Heart right ventricle (tissue), 16 donors: ENCODE measurements at regions not wholly inside any gene's neighbourhood (a gene's known extent, or its start where the extent isn't known, plus 50 kb on each side); places are given as distances from the start of the nearest gene placed in this dataset.

Experiments used
- ATAC-seq, 8 donors: fragments of 200-7000 bp; cut with Tn5 transposase; one replicate each; pipeline ENCODE4 v1.9.1; 2020; ENCODE audit warnings: mild to moderate bottlenecking in 8 of 8, moderate library complexity in 8 of 8, moderate number of reproducible peaks in 1 of 8
- DNase-seq, 2 donors: peaks; one replicate each; pipeline ENCODE4 v3.0.0-alpha.2; 2020
- H3K27ac ChIP-seq, 10 donors: fragments of 200-600 bp; sonication (generic) in 2 of 10; one replicate each; pipeline versions ENCODE4 v1.5.0 to v1.8.0; 2020 to 2022; ENCODE audit warnings: mild to moderate bottlenecking in 3 of 10
- H3K27me3 ChIP-seq, 7 donors: fragments of 200-600 bp; one replicate each; pipeline ENCODE4 v1.8.0; 2021 to 2022; ENCODE audit warnings: mild to moderate bottlenecking in 2 of 7
- H3K36me3 ChIP-seq, 9 donors: fragments of 200-600 bp; sonication (generic) in 1 of 9; one replicate each; pipeline versions ENCODE4 v1.5.0 to v1.8.0; 2020 to 2022; ENCODE audit warnings: mild to moderate bottlenecking in 2 of 9
- H3K4me1 ChIP-seq, 9 donors: fragments of 200-600 bp; sonication (generic) in 1 of 9; one replicate each; pipeline versions ENCODE4 v1.5.0 to v1.8.0; 2020 to 2022; ENCODE audit warnings: mild to moderate bottlenecking in 4 of 9
- H3K4me3 ChIP-seq, 10 donors: fragments of 200-600 bp; sonication (generic) in 2 of 10; one replicate each; pipeline versions ENCODE4 v1.5.0 to v1.8.0; 2020 to 2022; ENCODE audit warnings: mild to moderate bottlenecking in 7 of 10, moderate library complexity in 2 of 10
- H3K9me3 ChIP-seq, 11 donors: fragments of 200-600 bp in 10 of 11; sonication (generic) in 2 of 11; one replicate each; pipeline versions ENCODE4 v1.5.0 to v1.8.0; 2013 to 2022; ENCODE audit warnings: mild to moderate bottlenecking in 2 of 11, control low read depth in 1 of 11, moderate library complexity in 1 of 11
- CTCF ChIP-seq, 9 donors: fragments of 200-600 bp; sonication (generic) in 2 of 9; IDR thresholded peaks; one replicate each; pipeline versions ENCODE4 v1.5.0 to v1.8.0; 2021 to 2022; ENCODE audit warnings: antibody characterized with exemption in 9 of 9, mild to moderate bottlenecking in 5 of 9, moderate library complexity in 1 of 9
- WGBS, 2 donors: extraction: QIAGEN DNeasy Blood & Tissue Kit; methylation state at CpG; one replicate each; pipeline ENCODE4 v1.1.7; 2013; ENCODE audit warnings: inconsistent platforms in 1 of 2; 5-methylcytosine and 5-hydroxymethylcytosine counted together
- intact Hi-C, 10 donors: fragments of 100-400 bp; cut with DNase I; formaldehyde crosslinking; loops; one replicate each; pipeline versions ENCODE4 v1.11.1 to v1.14.2; 2022
- donor health status: Arrhythmogenic right ventricular cardiomyopathy.
- donor health status: ischemic (EF 13 %, LVEDD 7.1; RV severe dilation, severe dysfunction).
- donor health status: healthy with polysubstance abuse.
- donor health status: DM: no; HTN: yes; CAD: no.
- donor health status: DM: no; HTN: no; CAD: no.
- donor health status: ischemic (EF 25% LVEDD 6.9; RV normal size, moderate dysfunction).
- donor health status: ischemic (EF 25% LVEDD 5.7; RV mildly dilated, moderate dysfunction).
- donor health status: healthy.
- donor health status: DM: yes; HTN: yes; CAD: no.
- donor health status: Ischemic cardiomyopathy.
- donor health status: ischemic (EF 35%, LVEDD 5.7; RV mildly dilated, moderate dysfunction).
- donor health status: nonischemic (EF 11% LVEDD 7.7; RV severe dilation, severe dysfunction).
- donor health status: DM: yes; HTN: yes; CAD: no.
- donor health status: PGD.
- donor health status: ischemic (EF 29% LVEDD 5.4; RV normal size, mild dysfunction).
- donor health status: nonischemic (EF 23%, LVEDD 6.1; RV moderate dilation, normal function).

- ATAC-seq (no peak), DNase-seq (no peak)
- intact Hi-C loops = no loop called here
- H3K4me3 ChIP-seq = no peak overlapping the region
- no peaks in the 10 kb centered on the region for H3K36me3 ChIP-seq
- no peak for TF ChIP-seq CTCF (IDR thresholded peaks at IDR 0.05)
- peak overlapping the region in 1 of 10 donors; percentile 67 for H3K27ac ChIP-seq
- H3K27me3 ChIP-seq = peaks cover 0 to 3% (median 0%) of the 10 kb centered on the region in 7 donors
- 92 to 98% methylated on average over 3 of the region's 3 CpGs for WGBS, 2 donors
- H3K9me3 ChIP-seq = peaks cover 0 to 3% (median 0%) of the 10 kb centered on the region in 11 donors
- peaks cover 0 to 47% (median 4%) of the 10 kb centered on the region in 9 donors for H3K4me1 ChIP-seq
Measured at GRCh38 chr12:94832105-94832504, 171.4 kb downstream of the NDUFA12 start.

GRCh38 chr12:94831081-94831751, 172.3 kb downstream of the NDUFA12 start:
- no peak overlapping the region for H3K4me3 ChIP-seq
- DNase-seq (peak in 1 of 2 donors; percentile 11), ATAC-seq (peak in 4 of 8 donors; percentile 22 to 42 (median 28))
- 75 to 82% methylated on average over 9 of the region's 9 CpGs for WGBS, 2 donors
- peak overlapping the region in 1 of 10 donors; percentile 67 for H3K27ac ChIP-seq
- H3K9me3 ChIP-seq = no peaks in the 10 kb centered on the region
- no peak for TF ChIP-seq CTCF (IDR thresholded peaks at IDR 0.05)
- H3K27me3 ChIP-seq = peaks cover 0 to 3% (median 0%) of the 10 kb centered on the region in 7 donors
- intact Hi-C loops = no loop called here
- no peaks in the 10 kb centered on the region for H3K36me3 ChIP-seq
- H3K4me1 ChIP-seq = peaks cover 0 to 47% (median 4%) of the 10 kb centered on the region in 9 donors

- intact Hi-C loops = no loop called here
- no peak for TF ChIP-seq CTCF (IDR thresholded peaks at IDR 0.05)
- H3K9me3 ChIP-seq = no peaks in the 10 kb centered on the region
- H3K4me1 ChIP-seq = peaks cover 0 to 47% (median 4%) of the 10 kb centered on the region in 9 donors
- 93 to 96% methylated on average over 1 of the region's 1 CpG for WGBS, 2 donors
- no peak overlapping the region for H3K27ac ChIP-seq
- peaks cover 0 to 3% (median 0%) of the 10 kb centered on the region in 7 donors for H3K27me3 ChIP-seq
- H3K4me3 ChIP-seq = no peak overlapping the region
- ATAC-seq (no peak), DNase-seq (no peak)
- H3K36me3 ChIP-seq = no peaks in the 10 kb centered on the region
Measured at GRCh38 chr12:94829552-94829951, 173.9 kb downstream of the NDUFA12 start.

- Histone ChIP-seq H3K36me3 (no peaks in the 10 kb centered on the region), H3K27me3 (no peaks in the 10 kb centered on the region), H3K4me3 (no peak overlapping the region), H3K27ac (no peak overlapping the region), H3K9me3 (peaks cover 0 to 7% (median 2%) of the 10 kb centered on the region in 11 donors), H3K4me1 (peaks cover 0 to 10% (median 0%) of the 10 kb centered on the region in 9 donors)
- intact Hi-C loops = no loop called here
- TF ChIP-seq CTCF (IDR thresholded peaks at IDR 0.05) = no peak
- ATAC-seq (peak in 1 of 8 donors; percentile 67), DNase-seq (peak in 1 of 2 donors; percentile 23)
- 63 to 68% methylated on average over 5 of the region's 5 CpGs for WGBS, 2 donors
Measured at GRCh38 chr12:94819011-94819410, 168.7 kb upstream of the TMCC3 start.
